NCI-H2081 treated with DMSO at 0.1 percent for 48 hours (cell line): ENCODE measurements at regions not wholly inside any gene's neighbourhood (a gene's known extent, or its start where the extent isn't known, plus 50 kb on each side); places are given as distances from the start of the nearest gene placed in this dataset.
"Not testable (repeated sequence)": the region's sequence is repeated elsewhere in the genome, so short reads cannot be mapped to it uniquely, and the experiment has no call there.

Experiments
- DNase-seq: peaks from one replicate; lab custom pipeline; 2025; lab: John Stamatoyannopoulos, UW

DNA sequence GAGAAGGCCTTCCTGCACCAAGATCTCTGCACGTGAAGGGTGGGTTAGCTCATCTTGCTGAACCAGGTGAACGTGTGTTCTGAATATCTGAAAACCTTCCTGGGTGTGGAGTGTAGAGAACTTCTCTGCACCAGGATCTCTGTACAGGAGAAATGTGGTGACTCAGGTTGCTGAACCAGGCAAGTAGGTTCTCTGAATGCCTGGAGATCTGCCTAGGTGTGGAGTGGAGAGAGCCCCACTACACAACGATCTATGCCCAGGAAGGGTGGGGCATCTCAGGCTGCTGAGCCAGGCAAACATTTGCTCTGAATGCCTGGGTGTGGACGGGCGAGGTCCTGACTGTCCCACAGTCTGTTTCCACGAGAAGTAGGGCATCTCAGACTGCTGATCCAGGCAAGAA lies 1002.3 kb upstream of the KCND2 start:
- DNase-seq = no peak

DNA sequence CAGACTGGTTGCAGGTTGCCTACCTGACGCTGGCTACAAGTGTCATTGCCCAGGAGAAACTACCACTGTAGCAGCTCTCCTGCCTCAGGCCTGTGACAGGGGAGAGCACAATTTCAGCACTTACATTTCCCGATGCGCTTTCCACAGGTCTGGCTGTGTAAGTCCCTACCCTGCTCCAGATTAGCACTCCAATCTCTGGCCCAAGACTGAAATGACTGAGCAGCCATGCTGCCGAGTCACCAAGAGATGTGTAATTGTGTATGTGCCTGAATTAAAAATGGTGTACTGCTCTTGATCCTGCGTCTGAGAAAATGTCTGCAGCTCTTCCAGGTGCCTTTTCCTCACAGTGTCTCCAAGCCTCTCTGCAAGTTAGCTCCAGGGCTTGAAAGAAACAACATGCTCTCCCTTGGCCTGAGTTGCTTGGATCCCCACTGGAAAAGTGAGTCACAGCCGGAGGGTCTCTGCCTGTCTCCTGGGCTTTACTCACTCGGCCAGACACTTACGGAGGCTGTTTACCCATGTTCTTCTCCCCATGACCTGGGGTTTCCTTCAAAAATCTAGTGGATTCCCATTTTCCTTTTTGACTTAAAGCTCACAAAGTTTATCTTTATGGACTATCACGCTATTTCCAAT lies 1001.7 kb upstream of the KCND2 start:
- DNase-seq = no peak

- no peak for DNase-seq
Measured at GRCh38 chr7:119281181-119281846, 991.7 kb upstream of the KCND2 start.

DNA sequence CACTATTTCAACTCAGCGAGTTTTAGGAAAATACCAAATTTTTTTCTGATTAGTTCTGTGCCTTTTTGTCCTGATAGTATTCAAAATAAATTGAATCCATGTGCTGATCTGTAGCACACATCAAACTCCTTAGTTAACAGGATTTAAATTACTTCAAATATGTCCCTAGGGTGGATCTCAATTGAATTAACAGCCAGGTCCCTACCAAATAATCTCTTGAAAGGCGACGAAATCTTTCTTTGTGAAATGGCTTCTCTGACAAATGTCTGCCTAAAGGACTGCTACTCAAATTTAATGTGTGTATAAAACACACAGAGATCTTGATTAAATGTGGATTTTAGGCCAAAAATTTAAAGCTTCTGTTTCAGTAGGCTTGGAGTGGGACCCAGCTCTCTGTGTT lies 989.6 kb upstream of the KCND2 start:
- DNase-seq = no peak

GRCh38 chr7:119288416-119288815 lies 984.6 kb upstream of the KCND2 start:
- no peak for DNase-seq

DNA sequence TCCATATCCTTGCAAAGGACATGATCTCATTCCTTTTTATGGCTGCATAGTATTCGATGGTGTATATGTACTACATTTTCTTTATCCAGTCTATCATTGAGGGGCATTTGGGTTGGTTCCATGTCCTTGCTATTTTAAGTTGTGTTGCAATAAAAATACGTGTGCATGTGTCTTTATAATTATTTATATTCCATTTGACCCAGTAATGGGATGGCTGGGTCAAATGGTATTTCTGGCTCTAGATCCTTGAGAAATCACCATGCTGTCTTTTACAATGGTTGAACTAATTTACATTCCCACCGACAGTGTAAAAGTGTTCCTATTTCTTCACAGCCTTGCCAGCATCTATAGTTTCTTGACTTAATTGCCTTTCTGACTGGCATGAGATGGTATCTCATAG lies 972.6 kb upstream of the KCND2 start:
- DNase-seq = not testable (repeated sequence)

DNA sequence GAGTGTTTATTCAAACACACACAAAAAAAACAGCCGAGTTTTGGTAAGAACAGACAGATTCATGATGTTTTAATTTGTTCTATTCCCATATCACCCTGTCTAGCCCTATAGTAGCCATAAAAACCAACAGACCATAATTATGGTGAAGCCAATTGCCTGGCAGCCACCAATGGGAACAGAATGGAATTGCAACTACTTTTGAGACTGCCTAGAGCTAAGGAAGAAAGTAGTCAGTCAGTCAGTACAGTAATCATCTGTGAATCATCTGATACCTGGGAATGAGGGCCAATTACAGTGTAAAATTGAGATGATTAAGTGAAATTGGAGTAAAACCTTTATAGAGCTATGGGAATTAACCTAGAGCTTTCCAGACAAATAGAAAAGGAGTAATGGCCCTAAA lies 952.7 kb upstream of the KCND2 start:
- DNase-seq = no peak

DNA sequence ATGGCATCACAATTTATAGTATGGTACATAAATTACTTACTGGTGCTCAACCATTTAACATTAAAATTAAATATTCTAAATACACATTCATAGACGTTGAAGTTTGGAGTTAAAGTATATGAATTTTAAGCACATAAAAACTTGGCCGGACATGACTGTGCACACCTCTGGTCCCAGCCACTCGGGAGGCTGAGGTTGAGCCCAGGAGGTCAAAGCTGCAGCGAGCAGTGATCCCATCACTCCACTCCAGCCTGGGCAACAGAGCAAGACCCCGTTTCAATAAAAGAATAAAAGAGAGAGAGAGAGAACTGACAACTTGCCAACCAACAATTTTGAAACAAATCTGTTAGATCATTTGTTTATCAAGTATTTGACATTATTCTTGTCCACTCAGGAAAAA lies 943.3 kb upstream of the KCND2 start:
- no peak for DNase-seq

DNA sequence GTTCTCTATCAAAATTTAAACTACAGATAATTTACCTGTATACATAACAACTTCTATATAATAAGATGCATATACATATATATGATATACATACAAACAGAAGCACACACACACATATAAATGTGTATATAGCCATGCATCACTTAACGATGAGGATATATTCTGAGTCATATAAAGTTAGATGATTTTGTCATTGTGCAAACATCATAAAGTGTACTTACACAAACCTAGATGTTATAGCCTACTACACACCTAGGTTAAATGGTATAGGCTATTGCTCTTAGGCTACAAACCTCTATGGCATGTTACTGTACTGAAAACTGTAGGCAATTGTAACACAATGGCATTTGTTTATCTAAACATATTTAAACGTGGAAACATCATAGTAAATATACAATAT lies 937.6 kb upstream of the KCND2 start:
- no peak for DNase-seq

GRCh38 chr7:119341822-119342221 lies 931.2 kb upstream of the KCND2 start:
- no peak for DNase-seq

GRCh38 chr7:119343289-119343688 lies 929.7 kb upstream of the KCND2 start:
- DNase-seq = no peak

- DNase-seq = no peak
Measured at GRCh38 chr7:119344466-119344865, 928.5 kb upstream of the KCND2 start.

DNA sequence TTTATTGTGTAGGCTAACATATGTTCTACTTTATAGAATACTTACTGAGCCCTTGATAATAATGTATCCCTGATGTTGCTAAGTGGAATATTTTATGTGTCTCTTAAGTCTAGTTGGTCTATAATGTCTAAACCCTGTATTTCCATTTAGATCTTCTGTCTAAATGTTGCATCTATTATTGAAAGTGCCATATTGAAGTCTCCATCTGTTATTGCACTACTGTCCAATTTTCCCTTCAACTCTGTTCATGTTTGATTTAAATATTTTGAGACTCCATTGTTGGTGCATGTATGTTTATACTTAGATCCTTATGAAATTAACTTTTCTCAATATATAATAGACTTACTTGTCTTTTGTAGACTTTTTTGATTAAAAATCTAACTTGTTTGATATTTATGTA lies 924.5 kb upstream of the KCND2 start:
- DNase-seq = no peak

- DNase-seq = no peak
Measured at GRCh38 chr7:119350334-119350733, 922.6 kb upstream of the KCND2 start.

DNA sequence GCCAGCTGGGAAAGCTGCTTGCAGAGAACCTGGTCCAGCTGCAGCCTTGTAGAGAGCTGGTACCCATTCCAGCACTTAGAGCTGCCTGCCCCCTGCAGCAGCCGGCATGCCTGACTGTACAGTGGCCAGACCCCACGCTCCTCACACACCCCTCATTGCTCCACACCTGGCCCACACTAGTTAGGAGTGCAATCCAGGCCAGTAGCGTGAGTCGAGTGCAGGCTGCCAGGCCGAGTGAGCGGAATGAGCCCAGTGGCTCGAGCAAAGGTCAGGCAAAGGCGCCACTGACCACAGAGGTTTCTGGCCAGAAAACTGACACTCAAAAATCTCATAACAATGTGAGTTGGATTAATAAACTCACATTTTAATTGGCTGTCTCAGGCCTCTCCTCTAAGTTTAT lies 921.7 kb upstream of the KCND2 start:
- DNase-seq = no peak

GRCh38 chr7:119374436-119374835 lies 898.5 kb upstream of the KCND2 start:
- DNase-seq = no peak

- no peak for DNase-seq
Measured at GRCh38 chr7:119377861-119378260, 895.1 kb upstream of the KCND2 start.

GRCh38 chr7:119382726-119383125 lies 890.2 kb upstream of the KCND2 start:
- no peak for DNase-seq

GRCh38 chr7:119395024-119395423 lies 878.0 kb upstream of the KCND2 start:
- DNase-seq = no peak

DNA sequence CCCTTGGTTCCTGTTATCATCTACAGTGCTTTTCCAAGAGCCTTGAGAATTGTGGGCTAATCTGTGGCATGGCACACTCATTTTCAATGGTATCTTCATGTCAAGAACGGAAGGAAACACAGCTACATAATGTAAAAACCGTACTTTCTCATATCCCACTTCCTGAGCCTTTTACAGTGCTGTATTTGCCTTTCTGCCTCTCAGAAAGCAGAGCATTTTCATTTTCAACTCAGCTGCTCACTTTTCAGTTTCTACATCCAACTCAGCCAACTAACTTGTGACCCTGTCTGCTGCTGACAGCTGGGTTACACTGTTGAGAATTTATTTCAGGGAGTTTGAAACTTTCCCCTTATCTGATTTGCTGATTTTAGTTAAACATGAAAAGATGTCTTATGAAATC lies 875.8 kb upstream of the KCND2 start:
- DNase-seq = no peak

- no peak for DNase-seq
Measured at GRCh38 chr7:119408596-119408995, 864.4 kb upstream of the KCND2 start.

- no peak for DNase-seq
Measured at GRCh38 chr7:119413314-119413805, 859.6 kb upstream of the KCND2 start.

GRCh38 chr7:119415682-119416081 lies 857.3 kb upstream of the KCND2 start:
- no peak for DNase-seq

DNA sequence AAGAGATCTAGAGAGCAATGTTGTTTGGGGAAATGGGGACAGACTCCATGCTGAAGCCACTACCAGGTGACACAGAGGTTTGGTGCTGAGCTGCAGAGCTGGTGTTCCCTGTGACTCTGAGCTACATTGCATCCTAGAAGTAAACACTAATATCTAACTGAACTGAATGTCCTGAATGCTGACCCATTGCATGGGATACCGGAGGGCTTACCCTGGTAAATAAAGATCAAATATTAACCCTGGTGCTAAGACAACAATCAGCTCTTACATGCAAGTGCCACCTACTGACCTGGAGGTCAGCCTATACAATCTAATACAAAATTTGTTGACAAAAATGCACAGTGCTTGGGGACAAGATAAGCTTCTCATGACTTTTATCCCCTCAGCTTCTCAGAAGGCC lies 851.3 kb upstream of the KCND2 start:
- DNase-seq = no peak
